ENCODE measurements at regions not wholly inside any gene's neighbourhood (a gene's known extent, or its start where the extent isn't known, plus 50 kb on each side); places are given as distances from the start of the nearest gene placed in this dataset.

GRCh38 chr6:68043122-68043398, 592.0 kb upstream of the ADGRB3 start (continued):
- TF ChIP-seq BCL3 (IDR thresholded peaks at IDR 0.05; ENCODE audit: borderline replicate concordance, insufficient read depth, low read depth, low read length, poor library complexity, severe bottlenecking) (no peak), SRF (IDR thresholded peaks at IDR 0.05; ENCODE audit: low read depth in 2 of 2, low read length in 2 of 2) (no peak), PRDM15 (CRISPR knock-in tag; IDR thresholded peaks at IDR 0.05) (no peak), CREB1 (IDR thresholded peaks at IDR 0.05; ENCODE audit: low read depth) (no peak)

GRCh38 chr6:68042339-68043121, 592.6 kb upstream of the ADGRB3 start:
- ATAC-seq: no peak
- no peaks in the 10 kb centered on the region for H3K27me3 ChIP-seq (replicated peaks in 1 of 2; ENCODE audit: control insufficient read depth in 2 of 2, insufficient read depth in 2 of 2, low read length in 1 of 2)
- no peak for TF ChIP-seq NR2F1 (conservative IDR thresholded peaks at IDR 0.05)
- no peak overlapping the region for H3K4me3 ChIP-seq
- no peaks in the 10 kb centered on the region for H4K20me1 ChIP-seq (ENCODE audit: control insufficient read depth, insufficient read depth)
- FAIRE-seq: no peak
- ChIA-PET SMC1A (ENCODE audit: uncharacterized antibody, unreplicated experiment) (interaction anchor here (2.7 kb wide), 1 partner anchor 11 kb away, joined by 9 read pairs; no protein-coding TSS in a partner anchor), POLR2A (no interaction called here), RAD21 (ENCODE audit: unreplicated experiment) (no interaction called here), CTCF (no interaction called here)
- no peaks in the 10 kb centered on the region for H3K4me1 ChIP-seq (ENCODE audit: control insufficient read depth, insufficient read depth, low read length)
- H3K9ac ChIP-seq (ENCODE audit: control insufficient read depth, insufficient read depth, low read length): no peak overlapping the region
- no peak overlapping the region for H2AFZ ChIP-seq (ENCODE audit: control insufficient read depth, low read depth, low read length)
- H3K27ac ChIP-seq (ENCODE audit: control insufficient read depth, insufficient read depth): no peak overlapping the region
- H3K79me2 ChIP-seq (ENCODE audit: control insufficient read depth, insufficient read depth, low read length): no peaks in the 10 kb centered on the region
- DNase-seq (ENCODE audit: low read depth, low spot score): no peak
- BruUV-seq (replicated peaks): no TSS peak
- in situ Hi-C loops (cut with MboI): no loop called here
- intact Hi-C loops (cut with micrococcal nuclease; ENCODE audit: unreplicated experiment): no loop called here
- H3K9me3 ChIP-seq (replicated peaks; ENCODE audit: control insufficient read depth, insufficient read depth, low read length): no peaks in the 10 kb centered on the region
- no peak overlapping the region for H3K4me2 ChIP-seq (ENCODE audit: control insufficient read depth, insufficient read depth)
- WGBS (ENCODE audit: insufficient coverage, insufficient replicate concordance, low lambda C conversion rate, missing lambda C conversion rate): 28% methylated on average over 4 of the region's 4 CpGs
- H3K36me3 ChIP-seq (ENCODE audit: control insufficient read depth in 2 of 2, insufficient read depth in 2 of 2, low read length in 1 of 2): no peaks in the 10 kb centered on the region
